GM12878 (cell line): ENCODE measurements at regions not wholly inside any gene's neighbourhood (a gene's known extent, or its start where the extent isn't known, plus 50 kb on each side); places are given as distances from the start of the nearest gene placed in this dataset.

Source experiments
- BMI1 ChIP-seq: fragments of 450-650 bp; IDR thresholded peaks from 2 replicates; pipeline ENCODE4 v1.6.1; 2016; ENCODE audit warnings: mild to moderate bottlenecking, moderate library complexity, borderline replicate concordance
- CHD1 ChIP-seq: IDR thresholded peaks from 2 replicates; pipeline ENCODE4 v1.6.1; 2012; ENCODE audit warnings: low read depth, low read length, improper control_type of control experiment
- ETV6 ChIP-seq, 2 experiments: fragments of 450-650 bp in 1 of 2; IDR thresholded peaks in 1 of 2; conservative IDR thresholded peaks in 1 of 2; 2 replicates each; pipeline ENCODE4 v1.6.1; 2014; ENCODE audit warnings: antibody characterized with exemption in 1 of 2, borderline replicate concordance in 1 of 2, low read depth in 1 of 2, mild to moderate bottlenecking in 1 of 2, moderate library complexity in 1 of 2
- HDAC6 ChIP-seq: fragments of 200-600 bp; sonication (generic); IDR thresholded peaks from one replicate; pipeline ENCODE4 v1.8.0; 2017; ENCODE audit warnings: antibody characterized with exemption; ENCODE audit not compliant: unreplicated experiment
- LARP7 ChIP-seq: fragments of 450-650 bp; IDR thresholded peaks from 2 replicates; pipeline ENCODE4 v1.6.1; 2017; ENCODE audit warnings: mild to moderate bottlenecking
- RAD21 ChIP-seq: IDR thresholded peaks from 2 replicates; pipeline ENCODE4 v1.6.1; 2011; ENCODE audit warnings: mild to moderate bottlenecking, low read depth, low read length, moderate library complexity; ENCODE audit not compliant: insufficient read depth
- YBX1 ChIP-seq: fragments of 450-650 bp; IDR thresholded peaks from 2 replicates; pipeline ENCODE4 v1.6.1; 2016; ENCODE audit warnings: antibody characterized with exemption
- TF ChIP-seq, protein P1 (sequence below): fragments of 450-650 bp; IDR thresholded peaks from 2 replicates; pipeline ENCODE4 v1.6.1; 2017; ENCODE audit warnings: mild to moderate bottlenecking, moderate library complexity
- TF ChIP-seq, protein P2 (sequence below): IDR thresholded peaks from 2 replicates; pipeline ENCODE4 v1.6.1; 2011; ENCODE audit warnings: mild to moderate bottlenecking, low read depth, low read length, moderate library complexity; ENCODE audit not compliant: insufficient replicate concordance
- TF ChIP-seq, protein P3 (sequence below): IDR thresholded peaks from 2 replicates; pipeline ENCODE4 v1.6.1; 2011; ENCODE audit warnings: low read depth, mild to moderate bottlenecking, low read length, moderate library complexity, borderline replicate concordance; ENCODE audit errors: extremely low read depth

DNA sequence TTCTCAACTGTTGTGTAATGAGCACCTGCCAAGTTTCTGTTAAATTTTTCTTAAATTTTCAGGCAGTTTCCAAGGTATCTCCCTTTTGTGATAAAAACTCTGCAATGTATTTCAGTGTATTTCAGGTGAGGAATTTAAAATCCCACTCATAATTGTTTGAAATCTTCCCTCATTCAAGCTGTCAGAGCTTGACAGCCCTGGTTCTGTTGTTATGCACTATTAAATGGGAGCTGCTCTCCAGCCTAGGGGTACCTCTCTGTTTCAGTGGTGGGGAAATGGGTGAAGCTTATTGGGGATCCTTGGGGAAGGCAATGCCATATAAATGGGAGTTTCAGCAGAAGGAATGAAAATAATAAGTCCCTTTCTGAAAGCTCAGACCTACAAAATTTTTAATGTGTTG lies 178.0 kb upstream of the TMCO5A start (continued):
- no peak for TF ChIP-seq YBX1
- no peak for TF ChIP-seq HDAC6
- no peak for TF ChIP-seq RAD21
- TF ChIP-seq CHD1: no peak
- TF ChIP-seq, protein P1, sequence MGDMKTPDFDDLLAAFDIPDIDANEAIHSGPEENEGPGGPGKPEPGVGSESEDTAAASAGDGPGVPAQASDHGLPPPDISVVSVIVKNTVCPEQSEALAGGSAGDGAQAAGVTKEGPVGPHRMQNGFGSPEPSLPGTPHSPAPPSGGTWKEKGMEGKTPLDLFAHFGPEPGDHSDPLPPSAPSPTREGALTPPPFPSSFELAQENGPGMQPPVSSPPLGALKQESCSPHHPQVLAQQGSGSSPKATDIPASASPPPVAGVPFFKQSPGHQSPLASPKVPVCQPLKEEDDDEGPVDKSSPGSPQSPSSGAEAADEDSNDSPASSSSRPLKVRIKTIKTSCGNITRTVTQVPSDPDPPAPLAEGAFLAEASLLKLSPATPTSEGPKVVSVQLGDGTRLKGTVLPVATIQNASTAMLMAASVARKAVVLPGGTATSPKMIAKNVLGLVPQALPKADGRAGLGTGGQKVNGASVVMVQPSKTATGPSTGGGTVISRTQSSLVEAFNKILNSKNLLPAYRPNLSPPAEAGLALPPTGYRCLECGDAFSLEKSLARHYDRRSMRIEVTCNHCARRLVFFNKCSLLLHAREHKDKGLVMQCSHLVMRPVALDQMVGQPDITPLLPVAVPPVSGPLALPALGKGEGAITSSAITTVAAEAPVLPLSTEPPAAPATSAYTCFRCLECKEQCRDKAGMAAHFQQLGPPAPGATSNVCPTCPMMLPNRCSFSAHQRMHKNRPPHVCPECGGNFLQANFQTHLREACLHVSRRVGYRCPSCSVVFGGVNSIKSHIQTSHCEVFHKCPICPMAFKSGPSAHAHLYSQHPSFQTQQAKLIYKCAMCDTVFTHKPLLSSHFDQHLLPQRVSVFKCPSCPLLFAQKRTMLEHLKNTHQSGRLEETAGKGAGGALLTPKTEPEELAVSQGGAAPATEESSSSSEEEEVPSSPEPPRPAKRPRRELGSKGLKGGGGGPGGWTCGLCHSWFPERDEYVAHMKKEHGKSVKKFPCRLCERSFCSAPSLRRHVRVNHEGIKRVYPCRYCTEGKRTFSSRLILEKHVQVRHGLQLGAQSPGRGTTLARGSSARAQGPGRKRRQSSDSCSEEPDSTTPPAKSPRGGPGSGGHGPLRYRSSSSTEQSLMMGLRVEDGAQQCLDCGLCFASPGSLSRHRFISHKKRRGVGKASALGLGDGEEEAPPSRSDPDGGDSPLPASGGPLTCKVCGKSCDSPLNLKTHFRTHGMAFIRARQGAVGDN: no peak
- no peak for TF ChIP-seq BMI1
- TF ChIP-seq, protein P2, sequence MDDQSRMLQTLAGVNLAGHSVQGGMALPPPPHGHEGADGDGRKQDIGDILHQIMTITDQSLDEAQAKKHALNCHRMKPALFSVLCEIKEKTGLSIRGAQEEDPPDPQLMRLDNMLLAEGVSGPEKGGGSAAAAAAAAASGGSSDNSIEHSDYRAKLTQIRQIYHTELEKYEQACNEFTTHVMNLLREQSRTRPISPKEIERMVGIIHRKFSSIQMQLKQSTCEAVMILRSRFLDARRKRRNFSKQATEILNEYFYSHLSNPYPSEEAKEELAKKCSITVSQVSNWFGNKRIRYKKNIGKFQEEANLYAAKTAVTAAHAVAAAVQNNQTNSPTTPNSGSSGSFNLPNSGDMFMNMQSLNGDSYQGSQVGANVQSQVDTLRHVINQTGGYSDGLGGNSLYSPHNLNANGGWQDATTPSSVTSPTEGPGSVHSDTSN: no peak
- no peak for TF ChIP-seq LARP7
- TF ChIP-seq, protein P3, sequence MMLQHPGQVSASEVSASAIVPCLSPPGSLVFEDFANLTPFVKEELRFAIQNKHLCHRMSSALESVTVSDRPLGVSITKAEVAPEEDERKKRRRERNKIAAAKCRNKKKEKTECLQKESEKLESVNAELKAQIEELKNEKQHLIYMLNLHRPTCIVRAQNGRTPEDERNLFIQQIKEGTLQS: no peak
- TF ChIP-seq ETV6 (conservative IDR thresholded peaks at IDR 0.05 in 1 of 2, IDR thresholded peaks at IDR 0.05 in 1 of 2; ENCODE audit: borderline replicate concordance in 1 of 2, low read depth in 1 of 2): no peak
